ENCODE measurements at regions not wholly inside any gene's neighbourhood (a gene's known extent, or its start where the extent isn't known, plus 50 kb on each side); places are given as distances from the start of the nearest gene placed in this dataset.
"Not testable (repeated sequence)": the region's sequence is repeated elsewhere in the genome, so short reads cannot be mapped to it uniquely, and the experiment has no call there.

GRCh38 chr2:87360250-87360649, 338.6 kb upstream of the PLGLB1 start:
- ATAC-seq; intact Hi-C loops (cut with DNase I); H3K9me3 ChIP-seq (ENCODE audit: control insufficient read depth, low read length): not testable (repeated sequence)

GRCh38 chr2:87360927-87361326, 339.3 kb upstream of the PLGLB1 start:
- WGBS = no CpG with 5 or more reads among the region's 2 CpGs
- DNase-seq; H3K4me3 ChIP-seq (ENCODE audit: low read length); H3K27ac ChIP-seq (ENCODE audit: low read length); intact Hi-C loops (cut with DNase I); H3K27me3 ChIP-seq (ENCODE audit: control insufficient read depth, insufficient read depth); H3K9me3 ChIP-seq (ENCODE audit: control insufficient read depth, low read length); H3K4me1 ChIP-seq (ENCODE audit: control insufficient read depth, insufficient read depth, low read length); ATAC-seq: not testable (repeated sequence)

More at GRCh38 chr2:87360250-87360649, 338.6 kb upstream of the PLGLB1 start:
- not testable (repeated sequence) for H3K4me3 ChIP-seq (ENCODE audit: low read length); DNase-seq; H3K27me3 ChIP-seq (ENCODE audit: control insufficient read depth, insufficient read depth); H3K4me1 ChIP-seq (ENCODE audit: control insufficient read depth, insufficient read depth, low read length); H3K27ac ChIP-seq (ENCODE audit: low read length)

GRCh38 chr2:87361805-87362204, 340.2 kb upstream of the PLGLB1 start:
- ATAC-seq; H3K27me3 ChIP-seq (ENCODE audit: control insufficient read depth, insufficient read depth); H3K4me1 ChIP-seq (ENCODE audit: control insufficient read depth, insufficient read depth, low read length); DNase-seq; intact Hi-C loops (cut with DNase I); H3K9me3 ChIP-seq (ENCODE audit: control insufficient read depth, low read length); H3K4me3 ChIP-seq (ENCODE audit: low read length); H3K27ac ChIP-seq (ENCODE audit: low read length): not testable (repeated sequence)

- ATAC-seq; intact Hi-C loops (cut with DNase I): not testable (repeated sequence)
Observed at GRCh38 chr2:87364379-87364778, 342.7 kb upstream of the PLGLB1 start.

GRCh38 chr2:87365038-87365437, 343.4 kb upstream of the PLGLB1 start:
- intact Hi-C loops (cut with DNase I); H3K4me1 ChIP-seq (ENCODE audit: control insufficient read depth, insufficient read depth, low read length); H3K4me3 ChIP-seq (ENCODE audit: low read length); DNase-seq; H3K9me3 ChIP-seq (ENCODE audit: control insufficient read depth, low read length); H3K27ac ChIP-seq (ENCODE audit: low read length); ATAC-seq; H3K27me3 ChIP-seq (ENCODE audit: control insufficient read depth, insufficient read depth): not testable (repeated sequence)
- 72% methylated on average over 2 of the region's 2 CpGs for WGBS

More at GRCh38 chr2:87364379-87364778, 342.7 kb upstream of the PLGLB1 start:
- not testable (repeated sequence) for H3K27ac ChIP-seq (ENCODE audit: low read length); H3K9me3 ChIP-seq (ENCODE audit: control insufficient read depth, low read length); H3K4me3 ChIP-seq (ENCODE audit: low read length); H3K27me3 ChIP-seq (ENCODE audit: control insufficient read depth, insufficient read depth); H3K4me1 ChIP-seq (ENCODE audit: control insufficient read depth, insufficient read depth, low read length); DNase-seq

- ATAC-seq; H3K9me3 ChIP-seq (ENCODE audit: control insufficient read depth, low read length); H3K4me3 ChIP-seq (ENCODE audit: low read length); H3K27ac ChIP-seq (ENCODE audit: low read length); DNase-seq; H3K27me3 ChIP-seq (ENCODE audit: control insufficient read depth, insufficient read depth); intact Hi-C loops (cut with DNase I); H3K4me1 ChIP-seq (ENCODE audit: control insufficient read depth, insufficient read depth, low read length): not testable (repeated sequence)
- 81% methylated on average over 6 of the region's 7 CpGs for WGBS
Observed at GRCh38 chr2:87386063-87386560, 361.8 kb upstream of the PLGLB2 start.

- ATAC-seq = not testable (repeated sequence)
- WGBS = 78% methylated on average over 1 of the region's 1 CpG
Observed at GRCh38 chr2:87395784-87396183, 352.1 kb upstream of the PLGLB2 start.

GRCh38 chr2:87396551-87397265, 351.2 kb upstream of the PLGLB2 start:
- WGBS = 79% methylated on average over 9 of the region's 9 CpGs
- intact Hi-C loops (cut with DNase I) = not testable (repeated sequence)
- peak in 2 of 3 donors; percentile 42 to 53 for DNase-seq

More at GRCh38 chr2:87395784-87396183, 352.1 kb upstream of the PLGLB2 start:
- H3K27me3 ChIP-seq (ENCODE audit: control insufficient read depth, insufficient read depth); H3K27ac ChIP-seq (ENCODE audit: low read length); H3K4me3 ChIP-seq (ENCODE audit: low read length); intact Hi-C loops (cut with DNase I); H3K4me1 ChIP-seq (ENCODE audit: control insufficient read depth, insufficient read depth, low read length); H3K9me3 ChIP-seq (ENCODE audit: control insufficient read depth, low read length): not testable (repeated sequence)
- peak in 2 of 3 donors; percentile 9 to 53 for DNase-seq

GRCh38 chr2:87397276-87398065, 350.4 kb upstream of the PLGLB2 start:
- H3K4me1 ChIP-seq (ENCODE audit: control insufficient read depth, insufficient read depth, low read length); H3K27ac ChIP-seq (ENCODE audit: low read length); H3K9me3 ChIP-seq (ENCODE audit: control insufficient read depth, low read length); ATAC-seq; intact Hi-C loops (cut with DNase I); H3K27me3 ChIP-seq (ENCODE audit: control insufficient read depth, insufficient read depth); H3K4me3 ChIP-seq (ENCODE audit: low read length): not testable (repeated sequence)
- DNase-seq = peak in 2 of 3 donors; percentile 30 to 39
- 81% methylated on average over 9 of the region's 9 CpGs for WGBS

More at GRCh38 chr2:87396551-87397265, 351.2 kb upstream of the PLGLB2 start:
- not testable (repeated sequence) for H3K9me3 ChIP-seq (ENCODE audit: control insufficient read depth, low read length); H3K4me1 ChIP-seq (ENCODE audit: control insufficient read depth, insufficient read depth, low read length); H3K27ac ChIP-seq (ENCODE audit: low read length); ATAC-seq; H3K4me3 ChIP-seq (ENCODE audit: low read length); H3K27me3 ChIP-seq (ENCODE audit: control insufficient read depth, insufficient read depth)

- intact Hi-C loops (cut with DNase I); H3K9me3 ChIP-seq (ENCODE audit: control insufficient read depth, low read length); H3K27me3 ChIP-seq (ENCODE audit: control insufficient read depth, insufficient read depth); H3K27ac ChIP-seq (ENCODE audit: low read length); H3K4me1 ChIP-seq (ENCODE audit: control insufficient read depth, insufficient read depth, low read length); H3K4me3 ChIP-seq (ENCODE audit: low read length): not testable (repeated sequence)
- ATAC-seq (peak in 1 of 2 donors; percentile 52), DNase-seq (peak in 2 of 3 donors; percentile 53 to 68)
- WGBS = 90% methylated on average over 7 of the region's 8 CpGs
Observed at GRCh38 chr2:87398567-87399305, 349.2 kb upstream of the PLGLB2 start.
